ENCODE measurements at regions not wholly inside any gene's neighbourhood (a gene's known extent, or its start where the extent isn't known, plus 50 kb on each side); places are given as distances from the start of the nearest gene placed in this dataset.

GRCh38 chr2:198394208-198394607 lies 589.8 kb downstream of the PLCL1 start:
- TF ChIP-seq CTCF (IDR thresholded peaks at IDR 0.05) (no peak), POLR2AphosphoS5 (IDR thresholded peaks at IDR 0.05) (no peak), POLR2A (IDR thresholded peaks at IDR 0.05) (no peak), EP300 (IDR thresholded peaks at IDR 0.05) (no peak)

Measured in suprapubic skin (tissue), 4 donors.